ENCODE measurements at regions not wholly inside any gene's neighbourhood (a gene's known extent, or its start where the extent isn't known, plus 50 kb on each side); places are given as distances from the start of the nearest gene placed in this dataset.

DNA sequence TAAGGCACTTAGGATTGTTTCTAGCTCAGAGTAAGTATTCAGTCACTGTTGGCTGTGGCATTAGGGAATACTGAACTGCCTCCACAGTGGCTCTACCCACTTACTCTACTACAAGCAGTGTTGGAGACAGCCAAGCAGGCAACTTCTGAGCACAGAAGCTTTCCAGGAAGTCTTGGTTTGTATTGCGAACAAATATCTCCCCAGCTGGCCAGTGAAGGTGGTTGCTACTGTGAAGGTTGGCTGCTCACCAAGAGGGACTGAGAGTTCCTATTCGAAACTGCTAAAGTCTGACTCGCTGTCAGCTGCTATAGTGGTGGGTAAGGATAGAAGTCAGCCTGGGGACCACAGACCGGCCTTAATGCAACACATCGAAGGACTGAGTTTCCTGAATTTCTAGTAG, 319.1 kb downstream of the KIF4B start:
- Histone ChIP-seq H3K9me3 (no peaks in the 10 kb centered on the region), H3K36me3 (ENCODE audit: low read depth) (no peaks in the 10 kb centered on the region), H3K4me1 (ENCODE audit: low read depth) (no peaks in the 10 kb centered on the region), H3K4me3 (no peak overlapping the region)
- TF ChIP-seq, protein P1, sequence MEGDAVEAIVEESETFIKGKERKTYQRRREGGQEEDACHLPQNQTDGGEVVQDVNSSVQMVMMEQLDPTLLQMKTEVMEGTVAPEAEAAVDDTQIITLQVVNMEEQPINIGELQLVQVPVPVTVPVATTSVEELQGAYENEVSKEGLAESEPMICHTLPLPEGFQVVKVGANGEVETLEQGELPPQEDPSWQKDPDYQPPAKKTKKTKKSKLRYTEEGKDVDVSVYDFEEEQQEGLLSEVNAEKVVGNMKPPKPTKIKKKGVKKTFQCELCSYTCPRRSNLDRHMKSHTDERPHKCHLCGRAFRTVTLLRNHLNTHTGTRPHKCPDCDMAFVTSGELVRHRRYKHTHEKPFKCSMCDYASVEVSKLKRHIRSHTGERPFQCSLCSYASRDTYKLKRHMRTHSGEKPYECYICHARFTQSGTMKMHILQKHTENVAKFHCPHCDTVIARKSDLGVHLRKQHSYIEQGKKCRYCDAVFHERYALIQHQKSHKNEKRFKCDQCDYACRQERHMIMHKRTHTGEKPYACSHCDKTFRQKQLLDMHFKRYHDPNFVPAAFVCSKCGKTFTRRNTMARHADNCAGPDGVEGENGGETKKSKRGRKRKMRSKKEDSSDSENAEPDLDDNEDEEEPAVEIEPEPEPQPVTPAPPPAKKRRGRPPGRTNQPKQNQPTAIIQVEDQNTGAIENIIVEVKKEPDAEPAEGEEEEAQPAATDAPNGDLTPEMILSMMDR (IDR thresholded peaks at IDR 0.05) = no peak
- intact Hi-C loops (cut with DNase I, micrococcal nuclease) = no loop called here
- ATAC-seq (no peak), DNase-seq (no peak)

DNA sequence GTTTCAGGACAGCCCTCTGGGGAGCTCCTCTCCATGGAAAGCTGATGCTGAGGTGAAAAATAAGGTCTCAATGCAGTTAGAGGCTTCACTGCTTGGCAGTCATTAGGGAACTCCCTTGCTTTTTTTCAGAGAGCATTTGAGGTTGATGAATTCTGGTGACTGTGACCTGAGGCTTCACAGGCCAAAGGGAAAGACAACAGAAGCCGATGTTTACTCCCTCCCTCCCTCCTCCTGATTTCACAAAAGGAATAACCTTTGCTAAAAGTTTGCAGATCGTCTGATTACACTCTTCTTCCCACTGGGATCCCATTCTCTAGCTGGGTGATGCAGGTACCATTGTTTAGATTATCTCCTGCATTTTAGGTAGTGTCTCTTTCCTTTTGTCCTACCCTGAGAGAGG, 329.4 kb downstream of the KIF4B start:
- intact Hi-C loops (cut with DNase I, micrococcal nuclease) = no loop called here
- H3K9me3 ChIP-seq = no peaks in the 10 kb centered on the region
- no peak for ATAC-seq
- H3K4me1 ChIP-seq (ENCODE audit: low read depth) = no peaks in the 10 kb centered on the region
- no peak overlapping the region for H3K4me3 ChIP-seq
- H3K36me3 ChIP-seq (ENCODE audit: low read depth) = no peaks in the 10 kb centered on the region
- TF ChIP-seq, protein P1 (IDR thresholded peaks at IDR 0.05) = no peak
- DNase-seq = no peak

DNA sequence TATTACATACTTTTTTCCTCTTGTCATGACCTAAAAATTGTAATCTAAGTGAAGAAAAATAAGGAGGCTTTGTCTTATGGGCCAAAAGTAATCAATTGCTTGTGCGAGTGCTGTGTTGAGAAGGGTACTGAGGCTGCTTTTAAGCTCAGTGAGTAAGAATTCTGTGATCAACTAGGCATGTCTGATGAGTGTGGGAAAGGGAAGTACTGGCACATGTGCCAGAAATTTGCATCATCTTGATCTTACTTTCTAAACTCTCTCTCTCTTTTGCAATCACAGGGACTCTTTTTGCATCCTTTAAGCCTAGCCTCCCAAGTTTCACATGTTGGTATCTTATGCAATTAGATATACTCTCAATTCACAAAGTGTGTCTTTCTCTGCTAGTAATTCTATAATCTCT, 329.9 kb downstream of the KIF4B start:
- Histone ChIP-seq H3K36me3 (ENCODE audit: low read depth) (no peaks in the 10 kb centered on the region), H3K4me3 (no peak overlapping the region), H3K4me1 (ENCODE audit: low read depth) (no peaks in the 10 kb centered on the region), H3K9me3 (no peaks in the 10 kb centered on the region)
- DNase-seq (no peak), ATAC-seq (no peak)
- intact Hi-C loops (cut with DNase I, micrococcal nuclease) = no loop called here
- TF ChIP-seq, protein P1 (IDR thresholded peaks at IDR 0.05) = no peak

DNA sequence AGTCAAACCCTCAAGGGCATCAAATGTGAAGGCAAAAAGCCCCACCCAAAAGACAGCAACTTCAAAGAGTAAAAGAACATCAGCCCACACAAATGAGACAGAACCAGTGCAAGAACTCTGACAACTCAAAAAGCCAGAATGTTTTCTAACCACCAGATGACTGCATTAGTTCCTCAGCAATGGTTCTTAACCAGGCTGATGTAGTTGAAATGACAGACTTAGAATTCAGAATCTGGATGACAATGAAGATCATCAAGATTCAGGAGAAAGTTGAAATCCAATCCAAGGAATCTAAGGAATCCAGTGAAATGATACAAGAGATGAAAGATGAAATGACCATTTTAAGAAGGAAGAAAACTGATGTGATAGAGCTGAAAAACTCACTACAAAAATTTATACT, 339.7 kb downstream of the KIF4B start:
- DNase-seq (no peak), ATAC-seq (no peak)
- Histone ChIP-seq H3K4me3 (no peak overlapping the region), H3K36me3 (ENCODE audit: low read depth) (no peaks in the 10 kb centered on the region), H3K4me1 (ENCODE audit: low read depth) (no peaks in the 10 kb centered on the region), H3K9me3 (peaks cover 3% of the 10 kb centered on the region)
- TF ChIP-seq, protein P1 (IDR thresholded peaks at IDR 0.05) = no peak
- intact Hi-C loops (cut with DNase I, micrococcal nuclease) = no loop called here

DNA sequence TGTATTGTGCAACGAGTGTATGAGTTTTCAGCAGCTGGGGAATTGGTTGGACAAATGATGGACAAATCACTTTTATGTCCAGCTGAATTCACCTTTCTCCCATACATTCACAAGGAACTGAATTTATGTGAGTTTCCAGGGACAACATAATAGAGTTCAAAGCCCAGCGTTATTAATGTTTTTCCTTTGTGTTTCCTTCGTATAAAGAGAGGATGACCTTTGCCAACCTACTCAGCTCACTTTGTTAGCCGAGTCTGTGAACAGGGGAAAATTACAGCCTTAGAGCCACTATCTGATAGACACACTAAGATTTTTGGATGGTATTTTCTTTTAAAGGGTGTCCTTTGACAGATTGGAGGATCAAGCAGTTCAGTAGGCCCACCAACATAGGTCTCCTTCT, 352.5 kb downstream of the KIF4B start:
- H3K9me3 ChIP-seq = no peaks in the 10 kb centered on the region
- no peak overlapping the region for H3K4me3 ChIP-seq
- no peak for ATAC-seq
- no peaks in the 10 kb centered on the region for H3K4me1 ChIP-seq (ENCODE audit: low read depth)
- H3K36me3 ChIP-seq (ENCODE audit: low read depth) = no peaks in the 10 kb centered on the region
- no peak for DNase-seq
- TF ChIP-seq, protein P1 (IDR thresholded peaks at IDR 0.05) = no peak
- intact Hi-C loops (cut with DNase I, micrococcal nuclease) = no loop called here

DNA sequence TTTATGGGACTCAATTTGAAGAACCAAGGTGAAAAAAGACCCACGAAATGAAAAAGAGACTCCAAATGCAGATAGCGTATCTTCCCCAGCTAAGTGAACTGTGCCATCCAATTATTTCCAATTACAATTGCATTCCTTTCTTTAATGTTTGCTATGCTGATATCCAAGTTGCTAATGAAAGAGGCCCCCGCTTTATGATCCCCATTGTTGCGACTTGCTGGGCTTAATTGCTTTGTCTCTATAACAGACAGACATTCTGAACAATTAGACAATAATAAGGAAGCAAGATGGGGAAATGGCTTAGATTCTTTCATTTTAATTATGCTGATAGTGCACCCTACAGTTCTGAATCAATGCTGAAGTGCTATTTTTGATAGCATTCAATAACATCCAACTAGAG, 354.3 kb downstream of the KIF4B start:
- Histone ChIP-seq H3K4me1 (ENCODE audit: low read depth) (no peaks in the 10 kb centered on the region), H3K36me3 (ENCODE audit: low read depth) (no peaks in the 10 kb centered on the region), H3K4me3 (no peak overlapping the region), H3K9me3 (no peaks in the 10 kb centered on the region)
- no peak for DNase-seq
- ATAC-seq = no peak
- intact Hi-C loops (cut with DNase I, micrococcal nuclease) = no loop called here
- TF ChIP-seq, protein P1 (IDR thresholded peaks at IDR 0.05) = no peak

Measured in mucosa of descending colon (tissue), 3 donors.